Smooth muscle cell (in vitro differentiated cells): ENCODE measurements at regions not wholly inside any gene's neighbourhood (a gene's known extent, or its start where the extent isn't known, plus 50 kb on each side); places are given as distances from the start of the nearest gene placed in this dataset.

Source experiments
- DNase-seq: peaks from one replicate; lab custom pipeline; 2025; ENCODE audit not compliant: unreplicated experiment; lab: John Stamatoyannopoulos, UW
- H2AFZ ChIP-seq: fragments of 200-600 bp; sonication (generic); 2 replicates; pipeline ENCODE4 v1.6.0; 2016; ENCODE audit warnings: antibody characterized with exemption, low read depth, mild to moderate bottlenecking
- H3F3A ChIP-seq: fragments of 200-600 bp; sonication (generic); 2 replicates; pipeline ENCODE4 v1.6.0; 2017; ENCODE audit warnings: antibody characterized with exemption, low read depth
- H3K27ac ChIP-seq: fragments of 200-600 bp; sonication (generic); 2 replicates; pipeline ENCODE4 v1.5.1; 2016; ENCODE audit warnings: low read depth, mild to moderate bottlenecking
- H3K27me3 ChIP-seq: fragments of 200-600 bp; sonication (generic); 2 replicates; pipeline ENCODE4 v1.6.1; 2016; ENCODE audit warnings: low read depth, mild to moderate bottlenecking
- H3K36me3 ChIP-seq: fragments of 200-600 bp; sonication (generic); 2 replicates; pipeline ENCODE4 v1.5.1; 2016; ENCODE audit warnings: low read depth
- H3K4me1 ChIP-seq: fragments of 200-600 bp; sonication (generic); 2 replicates; pipeline ENCODE4 v1.5.1; 2016; ENCODE audit warnings: low read depth
- H3K4me2 ChIP-seq: fragments of 200-600 bp; sonication (generic); 2 replicates; pipeline ENCODE4 v1.6.0; 2016; ENCODE audit warnings: mild to moderate bottlenecking
- H3K4me3 ChIP-seq: fragments of 200-600 bp; sonication (generic); 2 replicates; pipeline ENCODE4 v1.5.1; 2016; ENCODE audit warnings: mild to moderate bottlenecking
- H3K79me2 ChIP-seq: fragments of 200-600 bp; sonication (generic); 2 replicates; pipeline ENCODE4 v1.6.0; 2016; ENCODE audit warnings: low read depth, mild to moderate bottlenecking
- H3K9ac ChIP-seq: fragments of 200-600 bp; sonication (generic); 2 replicates; pipeline ENCODE4 v1.6.0; 2016; ENCODE audit warnings: low read depth
- H3K9me3 ChIP-seq: fragments of 200-600 bp; sonication (generic); replicated peaks from 2 replicates; pipeline ENCODE4 v1.5.1; 2016; ENCODE audit warnings: low read depth
- H4K20me1 ChIP-seq: fragments of 200-600 bp; sonication (generic); 2 replicates; pipeline ENCODE4 v1.6.0; 2016; ENCODE audit warnings: low read depth
- WGBS: methylation state at CpG from one replicate; pipeline ENCODE4 v1.1.7; 2016; ENCODE audit warnings: low lambda C conversion rate; 5-methylcytosine and 5-hydroxymethylcytosine counted together
- TF ChIP-seq, protein P1 (sequence below): fragments of 200-600 bp; sonication (generic); IDR thresholded peaks from 2 replicates; pipeline ENCODE4 v1.5.1; 2017; ENCODE audit warnings: borderline replicate concordance, mild to moderate bottlenecking, antibody characterized with exemption; ENCODE audit not compliant: insufficient read depth, poor library complexity, severe bottlenecking

DNA sequence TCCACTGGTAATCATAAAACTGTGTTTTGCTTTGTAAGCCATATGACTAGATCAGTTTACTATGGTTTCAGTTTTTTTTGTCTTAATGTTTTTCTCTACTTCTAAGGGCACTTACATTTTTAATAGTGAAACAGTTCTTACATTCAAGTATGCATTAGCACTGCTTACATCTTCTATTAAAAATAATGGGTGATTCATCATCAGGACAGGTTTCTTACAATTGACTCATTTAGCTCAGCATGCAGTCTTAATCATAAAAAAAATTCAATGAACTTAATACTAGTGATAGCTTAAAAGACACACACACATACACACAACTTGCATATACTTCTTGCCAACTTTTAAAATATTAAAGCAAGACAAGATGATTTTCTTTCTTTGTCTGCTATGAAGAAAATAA is 845.7 kb upstream of the USP15 start:
- H3K4me1 ChIP-seq, result no peaks in the 10 kb centered on the region
- DNase-seq, result no peak
- TF ChIP-seq, protein P1, sequence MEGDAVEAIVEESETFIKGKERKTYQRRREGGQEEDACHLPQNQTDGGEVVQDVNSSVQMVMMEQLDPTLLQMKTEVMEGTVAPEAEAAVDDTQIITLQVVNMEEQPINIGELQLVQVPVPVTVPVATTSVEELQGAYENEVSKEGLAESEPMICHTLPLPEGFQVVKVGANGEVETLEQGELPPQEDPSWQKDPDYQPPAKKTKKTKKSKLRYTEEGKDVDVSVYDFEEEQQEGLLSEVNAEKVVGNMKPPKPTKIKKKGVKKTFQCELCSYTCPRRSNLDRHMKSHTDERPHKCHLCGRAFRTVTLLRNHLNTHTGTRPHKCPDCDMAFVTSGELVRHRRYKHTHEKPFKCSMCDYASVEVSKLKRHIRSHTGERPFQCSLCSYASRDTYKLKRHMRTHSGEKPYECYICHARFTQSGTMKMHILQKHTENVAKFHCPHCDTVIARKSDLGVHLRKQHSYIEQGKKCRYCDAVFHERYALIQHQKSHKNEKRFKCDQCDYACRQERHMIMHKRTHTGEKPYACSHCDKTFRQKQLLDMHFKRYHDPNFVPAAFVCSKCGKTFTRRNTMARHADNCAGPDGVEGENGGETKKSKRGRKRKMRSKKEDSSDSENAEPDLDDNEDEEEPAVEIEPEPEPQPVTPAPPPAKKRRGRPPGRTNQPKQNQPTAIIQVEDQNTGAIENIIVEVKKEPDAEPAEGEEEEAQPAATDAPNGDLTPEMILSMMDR, result no peak
- no peak overlapping the region for H3K4me2 ChIP-seq
- H3K36me3 ChIP-seq, result no peaks in the 10 kb centered on the region
- no peaks in the 10 kb centered on the region for H3K9me3 ChIP-seq
- no peak overlapping the region for H2AFZ ChIP-seq
- H4K20me1 ChIP-seq, result no peaks in the 10 kb centered on the region
- no peak overlapping the region for H3K4me3 ChIP-seq
- no peaks in the 10 kb centered on the region for H3F3A ChIP-seq
- H3K9ac ChIP-seq, result no peak overlapping the region
- no peaks in the 10 kb centered on the region for H3K79me2 ChIP-seq
- H3K27me3 ChIP-seq, result no peaks in the 10 kb centered on the region
- H3K27ac ChIP-seq, result no peak overlapping the region

DNA sequence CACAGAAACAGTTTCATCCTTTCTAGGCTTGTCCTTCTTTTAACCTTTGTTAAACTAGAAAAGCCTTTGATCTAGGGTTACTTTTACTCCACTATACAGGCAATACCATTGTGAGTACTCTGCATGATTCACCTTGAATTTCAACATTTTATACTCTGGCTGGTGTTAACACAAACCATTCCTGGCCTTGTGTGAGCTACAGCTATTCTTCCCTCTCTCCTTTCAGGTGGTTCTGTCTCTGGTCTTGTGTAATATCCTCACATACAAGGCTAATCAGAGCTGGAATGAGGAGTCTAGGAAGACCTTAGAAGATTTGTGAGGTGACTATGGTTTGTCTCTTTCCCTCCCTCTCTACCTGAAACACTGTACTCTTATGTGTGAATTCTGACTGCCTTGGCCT is 837.4 kb upstream of the USP15 start:
- H3K9me3 ChIP-seq, result no peaks in the 10 kb centered on the region
- no peak overlapping the region for H3K27ac ChIP-seq
- DNase-seq, result no peak
- H3K79me2 ChIP-seq, result no peaks in the 10 kb centered on the region
- H3K4me3 ChIP-seq, result no peak overlapping the region
- no peak overlapping the region for H3K4me2 ChIP-seq
- no peaks in the 10 kb centered on the region for H4K20me1 ChIP-seq
- no peaks in the 10 kb centered on the region for H3K27me3 ChIP-seq
- H3F3A ChIP-seq, result no peaks in the 10 kb centered on the region
- no peaks in the 10 kb centered on the region for H3K36me3 ChIP-seq
- TF ChIP-seq, protein P1, result no peak
- no peak overlapping the region for H3K9ac ChIP-seq
- no peaks in the 10 kb centered on the region for H3K4me1 ChIP-seq
- H2AFZ ChIP-seq, result no peak overlapping the region

DNA sequence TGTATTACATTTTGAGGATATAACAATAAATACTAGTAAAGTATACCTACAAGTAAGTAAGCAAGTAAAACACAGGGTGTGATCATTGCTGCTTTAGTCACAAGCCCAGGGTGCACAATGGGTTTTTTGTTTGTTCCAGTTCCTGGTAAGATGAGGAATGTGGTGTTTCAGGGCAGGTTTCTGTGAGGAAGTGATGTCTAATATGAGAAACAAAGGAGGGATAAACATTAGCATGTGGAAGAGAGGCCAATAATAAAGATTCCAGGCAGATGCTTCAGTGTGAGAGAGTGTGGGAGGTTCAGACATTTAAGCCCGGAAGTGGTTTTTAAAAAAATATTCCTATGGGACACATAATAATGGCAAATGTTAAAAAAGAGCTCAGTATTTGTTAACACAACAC is 808.1 kb upstream of the USP15 start:
- H2AFZ ChIP-seq, result peak overlapping the region; percentile 69
- H3K4me1 ChIP-seq, result no peaks in the 10 kb centered on the region
- H3K36me3 ChIP-seq, result no peaks in the 10 kb centered on the region
- WGBS, result 50% methylated on average over 1 of the region's 1 CpG
- DNase-seq, result no peak
- no peaks in the 10 kb centered on the region for H3K79me2 ChIP-seq
- H3K9ac ChIP-seq, result no peak overlapping the region
- H3K4me3 ChIP-seq, result no peak overlapping the region
- H3F3A ChIP-seq, result no peaks in the 10 kb centered on the region
- H3K4me2 ChIP-seq, result no peak overlapping the region
- H4K20me1 ChIP-seq, result no peaks in the 10 kb centered on the region
- TF ChIP-seq, protein P1, result no peak
- H3K27me3 ChIP-seq, result no peaks in the 10 kb centered on the region
- H3K27ac ChIP-seq, result no peak overlapping the region
- no peaks in the 10 kb centered on the region for H3K9me3 ChIP-seq

DNA sequence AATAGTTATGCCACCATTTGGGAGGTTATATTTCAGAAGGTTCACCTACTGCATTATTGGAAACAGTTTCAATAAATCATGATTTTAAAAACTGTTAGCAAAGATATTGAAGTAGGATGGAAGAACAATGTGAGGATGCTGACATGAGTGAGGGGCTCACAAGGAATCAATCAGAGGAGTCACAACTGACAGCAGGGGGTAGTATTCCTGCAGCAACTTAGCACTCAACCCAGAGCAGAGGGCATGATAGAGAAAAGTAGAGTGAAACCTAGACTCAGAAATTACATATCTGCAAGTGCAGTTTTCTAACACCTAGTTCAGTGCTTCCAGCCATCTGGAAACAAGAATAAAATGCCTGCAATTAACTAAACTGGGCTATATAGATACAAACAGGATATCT is 772.5 kb upstream of the USP15 start:
- no peak overlapping the region for H2AFZ ChIP-seq
- DNase-seq, result no peak
- no peak overlapping the region for H3K4me3 ChIP-seq
- H3K79me2 ChIP-seq, result no peaks in the 10 kb centered on the region
- no peaks in the 10 kb centered on the region for H3K36me3 ChIP-seq
- H3K27me3 ChIP-seq, result no peaks in the 10 kb centered on the region
- no peaks in the 10 kb centered on the region for H3F3A ChIP-seq
- no peaks in the 10 kb centered on the region for H4K20me1 ChIP-seq
- no peaks in the 10 kb centered on the region for H3K4me1 ChIP-seq
- no peak overlapping the region for H3K27ac ChIP-seq
- TF ChIP-seq, protein P1, result no peak
- no peak overlapping the region for H3K4me2 ChIP-seq
- H3K9me3 ChIP-seq, result no peaks in the 10 kb centered on the region
- H3K9ac ChIP-seq, result no peak overlapping the region
